Thyroid gland (tissue), 4 donors: ENCODE measurements at regions not wholly inside any gene's neighbourhood (a gene's known extent, or its start where the extent isn't known, plus 50 kb on each side); places are given as distances from the start of the nearest gene placed in this dataset.
A peak's percentile ranks its signal among the peaks of the same experiment; 100 is the strongest.

Experiments used
- DNase-seq, 2 donors: peaks; one replicate each; pipeline ENCODE4 v3.0.0-alpha.2; 2019
- H3K27ac ChIP-seq, 3 donors: fragments of 200-600 bp; sonication (generic); 1 replicate in 2 of 3; 2 replicates in 1 of 3; pipeline ENCODE4 v1.5.1; 2016 to 2019; ENCODE audit warnings: mild to moderate bottlenecking in 1 of 3, moderate library complexity in 1 of 3
- H3K27me3 ChIP-seq: fragments of 200-600 bp; sonication (generic); one replicate; pipeline ENCODE4 v1.5.1; 2019
- H3K36me3 ChIP-seq, 2 donors: fragments of 200-600 bp; sonication (generic); one replicate each; pipeline ENCODE4 v1.5.1; 2016 to 2019
- H3K4me1 ChIP-seq, 2 donors: fragments of 200-600 bp; sonication (generic); one replicate each; pipeline ENCODE4 v1.5.1; 2017 to 2019
- H3K4me3 ChIP-seq, 3 donors: fragments of 200-600 bp; sonication (generic); replicated peaks in 1 of 3; 1 replicate in 2 of 3; 2 replicates in 1 of 3; pipeline ENCODE4 v1.5.1; 2016; ENCODE audit warnings: mild to moderate bottlenecking in 1 of 3
- H3K9me3 ChIP-seq: fragments of 200-600 bp; sonication (generic); one replicate; pipeline ENCODE4 v1.5.1; 2017
- CTCF ChIP-seq, 6 experiments: fragments of 200-600 bp in 3 of 6; fragments of 450-650 bp in 3 of 6; sonication (generic) in 3 of 6; IDR thresholded peaks; one replicate each; pipeline ENCODE4 v1.5.1; 2016 to 2019; ENCODE audit warnings: antibody characterized with exemption in 6 of 6, mild to moderate bottlenecking in 2 of 6, inconsistent platforms in 1 of 6, moderate library complexity in 1 of 6
- POLR2A ChIP-seq, 2 donors: fragments of 450-650 bp; IDR thresholded peaks; one replicate each; pipeline ENCODE4 v1.6.1; 2017; ENCODE audit warnings: antibody characterized with exemption in 2 of 2, mild to moderate bottlenecking in 2 of 2, moderate library complexity in 1 of 2
- WGBS, 2 donors: methylation state at CpG; one replicate each; pipeline ENCODE4 v1.1.5; 2017; 5-methylcytosine and 5-hydroxymethylcytosine counted together
- intact Hi-C: fragments of 100-400 bp; cut with DNase I; formaldehyde crosslinking; loops from one replicate; pipeline ENCODE4 v1.15.1; 2023

GRCh38 chr10:130915065-130915464 lies 396.5 kb downstream of the TCERG1L start:
- no peak overlapping the region for H3K27ac ChIP-seq
- 69 to 70% methylated on average over 6 of the region's 6 CpGs for WGBS, 2 donors

GRCh38 chr10:130921461-130921860 lies 390.1 kb downstream of the TCERG1L start:
- Histone ChIP-seq H3K27ac (no peak overlapping the region), H3K4me1 (no peaks in the 10 kb centered on the region), H3K27me3 (no peaks in the 10 kb centered on the region), H3K4me3 (no peak overlapping the region), H3K36me3 (no peaks in the 10 kb centered on the region), H3K9me3 (no peaks in the 10 kb centered on the region)
- 74 to 83% methylated on average over 4 of the region's 4 CpGs for WGBS, 2 donors
- DNase-seq = no peak
- intact Hi-C loops = no loop called here
- TF ChIP-seq POLR2A (IDR thresholded peaks at IDR 0.05) (no peak), CTCF (IDR thresholded peaks at IDR 0.05) (no peak)

More at GRCh38 chr10:130915065-130915464, 396.5 kb downstream of the TCERG1L start:
- Histone ChIP-seq H3K4me1 (no peaks in the 10 kb centered on the region), H3K4me3 (no peak overlapping the region), H3K9me3 (no peaks in the 10 kb centered on the region), H3K27me3 (no peaks in the 10 kb centered on the region), H3K36me3 (no peaks in the 10 kb centered on the region)
- intact Hi-C loops = no loop called here
- no peak for DNase-seq
- TF ChIP-seq POLR2A (IDR thresholded peaks at IDR 0.05) (no peak), CTCF (IDR thresholded peaks at IDR 0.05) (no peak)

GRCh38 chr10:130921911-130922440 lies 389.5 kb downstream of the TCERG1L start:
- WGBS, 2 donors = 85 to 88% methylated on average over 8 of the region's 8 CpGs
- intact Hi-C loops = no loop called here
- TF ChIP-seq POLR2A (IDR thresholded peaks at IDR 0.05) (no peak), CTCF (IDR thresholded peaks at IDR 0.05) (no peak)
- no peaks in the 10 kb centered on the region for H3K4me1 ChIP-seq
- H3K27me3 ChIP-seq = no peaks in the 10 kb centered on the region
- no peak overlapping the region for H3K4me3 ChIP-seq
- H3K36me3 ChIP-seq = no peaks in the 10 kb centered on the region
- H3K27ac ChIP-seq = no peak overlapping the region
- H3K9me3 ChIP-seq = no peaks in the 10 kb centered on the region
- no peak for DNase-seq

- intact Hi-C loops = no loop called here
- H3K9me3 ChIP-seq = no peaks in the 10 kb centered on the region
- no peak overlapping the region for H3K27ac ChIP-seq
- H3K27me3 ChIP-seq = no peaks in the 10 kb centered on the region
- H3K4me1 ChIP-seq = no peaks in the 10 kb centered on the region
- TF ChIP-seq CTCF (IDR thresholded peaks at IDR 0.05) = no peak
- no peak for TF ChIP-seq POLR2A (IDR thresholded peaks at IDR 0.05)
- WGBS, 2 donors = 58 to 64% methylated on average over 5 of the region's 5 CpGs
- no peak overlapping the region for H3K4me3 ChIP-seq
- H3K36me3 ChIP-seq = no peaks in the 10 kb centered on the region
- no peak for DNase-seq
These were observed 387.9 kb downstream of the TCERG1L start for GRCh38 chr10:130923596-130923995.

GRCh38 chr10:130924138-130924819 lies 387.2 kb downstream of the TCERG1L start:
- Histone ChIP-seq H3K4me1 (no peaks in the 10 kb centered on the region), H3K27me3 (no peaks in the 10 kb centered on the region), H3K4me3 (no peak overlapping the region), H3K36me3 (no peaks in the 10 kb centered on the region), H3K27ac (no peak overlapping the region), H3K9me3 (no peaks in the 10 kb centered on the region)
- peak; percentile 23 to 34 for DNase-seq
- 27 to 28% methylated on average over 16 of the region's 17 CpGs for WGBS, 2 donors
- intact Hi-C loops = no loop called here
- TF ChIP-seq POLR2A (IDR thresholded peaks at IDR 0.05) (no peak), CTCF (IDR thresholded peaks at IDR 0.05) (no peak)
